WERI-Rb-1 (cell line): ENCODE measurements at regions not wholly inside any gene's neighbourhood (a gene's known extent, or its start where the extent isn't known, plus 50 kb on each side); places are given as distances from the start of the nearest gene placed in this dataset.

ENCODE experiments used
- DNase-seq: peaks from one replicate; pipeline ENCODE4 v3.0.0-alpha.2; 2020
- H3K27ac ChIP-seq: fragments of 250-450 bp; sonication (Bioruptor Pico); 2 replicates; pipeline ENCODE4 v1.5.1; 2020; ENCODE audit warnings: mild to moderate bottlenecking, moderate library complexity
- H3K27me3 ChIP-seq: fragments of 250-450 bp; sonication (Bioruptor Pico); 2 replicates; pipeline ENCODE4 v1.5.1; 2021; ENCODE audit warnings: mild to moderate bottlenecking, low read depth, moderate library complexity; ENCODE audit not compliant: insufficient read depth, severe bottlenecking
- H3K36me3 ChIP-seq: fragments of 250-450 bp; sonication (Bioruptor Pico); 2 replicates; pipeline ENCODE4 v1.5.1; 2020; ENCODE audit warnings: mild to moderate bottlenecking, moderate library complexity
- H3K4me3 ChIP-seq: 2 replicates; pipeline ENCODE4 v1.5.1; 2011; ENCODE audit warnings: low read depth, mild to moderate bottlenecking, control low read depth, low read length
- H3K9me3 ChIP-seq: fragments of 250-450 bp; sonication (Bioruptor Pico); 2 replicates; pipeline ENCODE4 v1.5.1; 2021; ENCODE audit warnings: mild to moderate bottlenecking, moderate library complexity; ENCODE audit not compliant: severe bottlenecking
- TF ChIP-seq, protein P1 (sequence below): IDR thresholded peaks from 2 replicates; pipeline ENCODE4 v1.5.1; 2011; ENCODE audit warnings: low read depth, mild to moderate bottlenecking, control low read depth, inconsistent platforms, low read length

DNA sequence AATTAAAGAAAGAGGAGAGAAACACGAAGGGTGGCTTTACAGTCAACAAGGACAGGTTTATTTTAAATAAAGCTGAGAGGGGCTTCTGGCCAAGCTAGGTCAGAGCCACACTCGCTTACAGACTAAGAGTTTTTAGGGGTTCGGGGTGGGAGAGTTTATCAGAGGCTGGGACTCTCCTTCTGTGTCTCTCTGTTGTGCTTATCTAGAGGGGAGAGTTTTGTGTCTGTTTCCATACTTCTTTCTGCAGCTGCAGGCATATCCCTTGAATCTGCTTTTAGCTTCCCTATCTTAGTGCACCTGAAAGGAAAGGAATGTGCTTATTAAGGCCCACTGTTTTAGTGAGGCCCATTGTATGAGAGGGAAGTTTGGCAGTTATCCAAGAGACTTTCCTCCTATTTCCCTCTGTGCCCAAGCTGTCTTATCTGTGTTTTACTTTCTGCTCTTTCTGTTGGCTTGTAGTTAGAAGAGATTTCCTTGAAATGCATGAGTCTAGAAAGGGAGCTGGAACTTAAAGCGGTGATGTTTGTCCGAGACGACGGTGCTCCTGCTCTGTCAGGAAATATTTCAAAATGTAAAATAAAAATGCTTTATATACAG is 275.3 kb downstream of the KCTD12 start:
- TF ChIP-seq, protein P1, sequence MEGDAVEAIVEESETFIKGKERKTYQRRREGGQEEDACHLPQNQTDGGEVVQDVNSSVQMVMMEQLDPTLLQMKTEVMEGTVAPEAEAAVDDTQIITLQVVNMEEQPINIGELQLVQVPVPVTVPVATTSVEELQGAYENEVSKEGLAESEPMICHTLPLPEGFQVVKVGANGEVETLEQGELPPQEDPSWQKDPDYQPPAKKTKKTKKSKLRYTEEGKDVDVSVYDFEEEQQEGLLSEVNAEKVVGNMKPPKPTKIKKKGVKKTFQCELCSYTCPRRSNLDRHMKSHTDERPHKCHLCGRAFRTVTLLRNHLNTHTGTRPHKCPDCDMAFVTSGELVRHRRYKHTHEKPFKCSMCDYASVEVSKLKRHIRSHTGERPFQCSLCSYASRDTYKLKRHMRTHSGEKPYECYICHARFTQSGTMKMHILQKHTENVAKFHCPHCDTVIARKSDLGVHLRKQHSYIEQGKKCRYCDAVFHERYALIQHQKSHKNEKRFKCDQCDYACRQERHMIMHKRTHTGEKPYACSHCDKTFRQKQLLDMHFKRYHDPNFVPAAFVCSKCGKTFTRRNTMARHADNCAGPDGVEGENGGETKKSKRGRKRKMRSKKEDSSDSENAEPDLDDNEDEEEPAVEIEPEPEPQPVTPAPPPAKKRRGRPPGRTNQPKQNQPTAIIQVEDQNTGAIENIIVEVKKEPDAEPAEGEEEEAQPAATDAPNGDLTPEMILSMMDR: no peak
- no peak for DNase-seq
- H3K36me3 ChIP-seq: no peaks in the 10 kb centered on the region
- H3K27ac ChIP-seq: no peak overlapping the region
- H3K27me3 ChIP-seq: no peaks in the 10 kb centered on the region
- H3K9me3 ChIP-seq: no peaks in the 10 kb centered on the region
- H3K4me3 ChIP-seq: no peak overlapping the region

DNA sequence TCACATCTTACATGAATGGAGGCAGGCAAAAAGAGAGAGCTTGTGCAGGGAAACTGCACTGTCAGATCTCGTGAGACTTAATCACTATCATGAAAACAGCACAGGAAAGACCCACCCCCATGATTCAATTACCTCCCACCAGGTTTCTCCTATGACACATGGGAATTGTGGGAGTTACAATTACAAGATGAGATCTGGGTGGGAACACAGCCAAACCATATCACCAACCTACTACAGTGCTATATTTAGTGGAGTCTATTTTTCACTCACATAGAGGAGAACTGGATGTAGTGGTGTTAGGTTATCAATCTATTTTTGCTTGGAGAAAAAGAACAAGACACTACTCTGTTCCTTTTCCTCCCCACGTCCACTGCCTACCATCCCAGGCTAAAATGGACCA is 276.6 kb downstream of the KCTD12 start:
- H3K36me3 ChIP-seq: no peaks in the 10 kb centered on the region
- no peak overlapping the region for H3K4me3 ChIP-seq
- H3K9me3 ChIP-seq: no peaks in the 10 kb centered on the region
- no peak overlapping the region for H3K27ac ChIP-seq
- DNase-seq: no peak
- H3K27me3 ChIP-seq: no peaks in the 10 kb centered on the region
- TF ChIP-seq, protein P1: no peak

DNA sequence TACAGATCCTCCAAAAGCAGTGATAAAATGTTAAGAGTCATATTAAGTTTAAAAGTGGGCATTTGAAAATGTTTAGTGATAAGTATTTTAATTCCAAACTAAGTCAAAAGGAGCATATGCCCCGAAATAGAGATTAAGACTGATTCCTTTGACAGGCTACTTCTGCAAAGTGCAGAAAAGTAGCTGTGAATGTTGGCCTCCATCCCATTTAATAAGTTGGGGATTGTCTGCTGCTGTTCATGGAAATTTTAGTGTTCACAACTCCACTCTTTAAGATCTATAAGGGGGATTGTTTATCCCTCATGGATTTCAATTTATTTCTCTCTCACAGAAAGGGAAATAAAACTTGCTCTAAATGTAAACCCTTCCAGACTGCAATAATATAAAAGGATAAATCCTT is 278.3 kb downstream of the KCTD12 start:
- TF ChIP-seq, protein P1: no peak
- DNase-seq: no peak
- Histone ChIP-seq H3K27me3 (no peaks in the 10 kb centered on the region), H3K4me3 (no peak overlapping the region), H3K36me3 (no peaks in the 10 kb centered on the region), H3K9me3 (no peaks in the 10 kb centered on the region), H3K27ac (no peak overlapping the region)

DNA sequence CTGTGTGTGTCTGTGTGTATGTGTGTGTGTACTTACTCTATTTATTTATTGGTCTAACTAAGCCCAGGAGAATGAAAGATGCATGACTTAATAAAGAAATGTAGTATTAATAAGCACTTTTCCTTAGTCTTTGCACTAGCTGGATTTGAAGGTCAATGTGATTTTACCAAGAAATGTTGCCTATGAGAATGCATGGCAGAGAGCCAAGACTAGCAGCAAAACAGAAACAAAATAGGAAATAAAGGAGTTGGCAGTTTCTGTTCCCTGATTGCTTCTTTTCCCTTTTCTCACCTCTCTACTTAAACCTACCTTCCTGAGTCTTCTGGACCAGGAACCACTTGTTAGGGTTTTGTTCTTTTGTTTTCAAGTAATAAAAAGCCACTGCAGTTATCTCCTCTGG is 286.1 kb downstream of the KCTD12 start:
- TF ChIP-seq, protein P1: no peak
- Histone ChIP-seq H3K36me3 (no peaks in the 10 kb centered on the region), H3K27ac (no peak overlapping the region), H3K4me3 (no peak overlapping the region), H3K27me3 (no peaks in the 10 kb centered on the region), H3K9me3 (no peaks in the 10 kb centered on the region)
- DNase-seq: no peak

DNA sequence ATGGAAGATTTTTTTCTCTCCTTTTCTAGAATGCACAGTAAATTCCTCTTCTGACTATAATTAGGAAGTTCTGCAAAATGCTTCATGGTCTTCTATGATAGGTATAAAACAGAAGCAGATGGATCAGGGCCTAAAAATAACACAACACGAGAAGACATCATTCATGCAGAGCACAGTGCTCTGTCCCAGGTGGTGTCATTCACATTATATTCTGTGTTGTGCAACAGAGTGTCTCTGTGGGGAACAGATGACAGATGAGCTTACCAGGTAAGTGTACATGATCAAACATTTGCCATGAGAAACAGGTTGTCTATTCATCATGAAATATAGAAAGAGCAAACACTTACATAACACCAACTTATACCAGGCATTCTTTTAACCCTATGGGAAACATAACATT is 288.3 kb downstream of the KCTD12 start:
- no peak overlapping the region for H3K4me3 ChIP-seq
- no peak for DNase-seq
- no peaks in the 10 kb centered on the region for H3K9me3 ChIP-seq
- H3K27me3 ChIP-seq: no peaks in the 10 kb centered on the region
- no peaks in the 10 kb centered on the region for H3K36me3 ChIP-seq
- TF ChIP-seq, protein P1: no peak
- no peak overlapping the region for H3K27ac ChIP-seq

DNA sequence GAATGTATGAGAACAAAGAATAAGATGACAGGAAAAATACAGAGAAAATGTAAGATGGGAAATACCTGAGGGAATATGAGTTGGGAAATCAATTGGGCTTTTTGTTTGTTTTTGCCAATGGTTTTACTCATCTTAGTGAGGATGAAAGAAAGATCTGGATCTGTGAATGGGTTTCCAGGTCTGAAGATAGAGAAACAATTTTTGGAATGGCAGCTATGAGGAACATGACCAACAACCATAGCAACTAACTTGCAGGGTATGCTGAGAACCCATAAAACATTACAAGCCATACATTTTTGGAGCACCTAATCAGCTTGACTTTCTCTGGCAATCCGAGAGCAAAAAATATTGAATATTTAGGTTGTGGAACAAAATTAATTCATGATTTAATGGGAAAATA is 290.0 kb downstream of the KCTD12 start:
- H3K9me3 ChIP-seq: no peaks in the 10 kb centered on the region
- DNase-seq: no peak
- TF ChIP-seq, protein P1: no peak
- no peaks in the 10 kb centered on the region for H3K36me3 ChIP-seq
- H3K4me3 ChIP-seq: no peak overlapping the region
- H3K27me3 ChIP-seq: no peaks in the 10 kb centered on the region
- H3K27ac ChIP-seq: no peak overlapping the region
